ENCODE measurements at regions not wholly inside any gene's neighbourhood (a gene's known extent, or its start where the extent isn't known, plus 50 kb on each side); places are given as distances from the start of the nearest gene placed in this dataset.

GRCh38 chr20:39277185-39277584, 315.0 kb downstream of the DHX35 start:
- no peak for DNase-seq

- DNase-seq = peak in 2 of 3 donors; percentile 1 to 24
Measured at GRCh38 chr20:39270837-39271604, 308.9 kb downstream of the DHX35 start.

DNA sequence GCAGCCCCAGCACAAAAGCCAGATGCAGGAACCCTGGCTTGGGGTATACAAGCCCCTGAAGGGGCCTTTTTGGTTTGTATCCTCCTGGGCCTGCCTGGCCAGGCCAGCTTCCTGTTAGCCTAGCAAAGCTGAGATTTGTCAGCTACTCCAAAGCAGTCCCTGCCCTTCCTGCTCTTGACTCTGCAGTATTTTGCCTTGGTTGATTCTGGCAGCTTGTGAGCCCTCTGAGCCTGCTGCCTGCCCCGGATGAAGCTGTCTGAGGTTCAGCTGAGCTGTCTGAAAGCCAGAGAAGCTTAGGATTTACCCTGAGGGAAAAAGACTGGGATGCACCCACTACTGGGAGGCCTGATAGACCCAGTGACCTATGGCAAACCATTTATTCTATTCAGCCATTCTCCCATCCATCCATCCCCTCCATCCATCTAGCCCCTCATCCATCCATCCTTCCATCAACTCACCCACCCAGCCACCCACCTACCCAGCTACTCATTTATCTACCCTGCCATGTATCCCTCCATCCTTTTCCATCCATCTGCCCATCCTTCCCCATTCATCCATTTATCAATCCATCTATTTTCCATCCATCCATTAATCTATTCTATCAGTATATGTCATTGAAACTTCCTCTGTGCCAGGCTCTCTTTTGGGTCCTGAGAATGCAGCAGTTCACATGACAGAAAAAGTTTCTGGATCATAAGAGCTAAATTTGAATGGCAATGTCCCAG, 307.5 kb downstream of the DHX35 start:
- DNase-seq = no peak

GRCh38 chr20:39268981-39269461, 306.9 kb downstream of the DHX35 start:
- peak in 2 of 3 donors; percentile 5 to 37 for DNase-seq

- peak; percentile 4 to 85 (median 49) for DNase-seq
Measured at GRCh38 chr20:39268491-39268951, 306.4 kb downstream of the DHX35 start.

DNA sequence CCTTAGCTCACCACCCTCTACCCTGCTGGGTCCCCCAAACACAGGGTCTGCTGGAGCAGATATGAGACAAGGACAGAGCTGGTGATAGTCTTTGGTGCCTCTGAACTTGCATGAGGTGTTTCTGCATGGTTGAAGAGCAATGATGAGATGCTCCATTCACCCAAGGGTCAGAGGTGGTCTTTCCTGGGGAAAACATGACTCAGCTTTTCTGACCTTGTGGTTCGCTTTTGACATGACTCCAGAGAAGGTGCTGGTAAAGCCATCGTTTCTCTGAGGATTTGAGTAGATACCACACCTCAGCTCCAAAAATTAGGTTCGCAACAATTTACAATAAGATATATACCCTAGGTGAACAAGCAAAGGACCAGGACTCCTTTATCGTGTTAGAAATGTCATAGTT, 304.8 kb downstream of the DHX35 start:
- no peak for DNase-seq

DNA sequence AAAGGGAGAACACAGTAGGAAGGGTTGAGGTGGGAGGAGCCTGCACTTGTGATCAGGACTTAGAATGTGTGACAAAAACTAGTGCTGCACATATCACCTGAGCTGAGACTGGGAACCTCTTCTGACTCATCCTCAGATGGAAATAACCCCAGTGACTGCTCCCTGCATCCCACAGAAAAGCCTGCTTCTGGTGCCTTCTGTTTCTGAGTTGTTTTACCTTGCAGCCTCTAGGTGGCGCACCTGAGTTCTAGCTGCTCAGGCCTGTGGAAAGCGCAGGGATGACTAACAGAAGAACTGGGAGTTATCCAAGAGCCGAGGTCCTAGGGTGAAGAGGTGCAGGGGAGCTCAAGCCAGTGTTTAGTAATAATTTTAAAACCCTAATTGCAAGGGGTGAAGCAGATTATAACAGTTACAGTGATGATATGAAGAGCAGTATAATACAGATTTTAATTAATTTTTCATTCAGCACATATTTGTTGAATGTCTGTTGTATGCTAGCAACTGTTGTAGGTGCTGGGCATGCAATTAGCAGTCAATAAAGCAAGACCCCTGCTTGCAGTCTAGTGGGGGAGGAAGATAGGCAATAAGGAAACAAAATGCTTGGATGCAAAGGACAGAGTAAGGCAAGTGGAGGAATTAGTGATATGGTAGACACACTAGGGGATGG, 302.5 kb downstream of the DHX35 start:
- DNase-seq = peak; percentile 54 to 81 (median 69)

- no peak for DNase-seq
Measured at GRCh38 chr20:39263076-39263475, 300.9 kb downstream of the DHX35 start.

DNA sequence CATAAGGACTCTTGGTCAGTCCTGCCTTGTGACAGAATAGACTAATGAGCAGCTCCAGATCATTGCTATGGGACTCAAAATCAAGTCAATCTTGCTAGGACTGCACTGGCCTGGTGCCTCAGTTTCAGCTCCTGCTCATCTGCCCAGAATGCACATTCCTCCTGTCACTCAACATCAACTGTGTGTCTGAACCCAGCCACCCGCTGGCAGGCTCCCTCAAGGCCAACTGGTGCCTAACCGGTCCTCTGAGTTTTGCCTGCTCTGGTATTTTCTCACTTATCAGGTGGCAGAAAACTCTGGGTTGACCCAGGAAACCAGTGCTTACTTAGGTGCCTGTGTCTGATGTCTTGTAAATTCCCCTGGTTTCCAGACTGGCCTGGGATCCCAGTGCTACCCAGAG, 297.7 kb downstream of the DHX35 start:
- DNase-seq = no peak

DNA sequence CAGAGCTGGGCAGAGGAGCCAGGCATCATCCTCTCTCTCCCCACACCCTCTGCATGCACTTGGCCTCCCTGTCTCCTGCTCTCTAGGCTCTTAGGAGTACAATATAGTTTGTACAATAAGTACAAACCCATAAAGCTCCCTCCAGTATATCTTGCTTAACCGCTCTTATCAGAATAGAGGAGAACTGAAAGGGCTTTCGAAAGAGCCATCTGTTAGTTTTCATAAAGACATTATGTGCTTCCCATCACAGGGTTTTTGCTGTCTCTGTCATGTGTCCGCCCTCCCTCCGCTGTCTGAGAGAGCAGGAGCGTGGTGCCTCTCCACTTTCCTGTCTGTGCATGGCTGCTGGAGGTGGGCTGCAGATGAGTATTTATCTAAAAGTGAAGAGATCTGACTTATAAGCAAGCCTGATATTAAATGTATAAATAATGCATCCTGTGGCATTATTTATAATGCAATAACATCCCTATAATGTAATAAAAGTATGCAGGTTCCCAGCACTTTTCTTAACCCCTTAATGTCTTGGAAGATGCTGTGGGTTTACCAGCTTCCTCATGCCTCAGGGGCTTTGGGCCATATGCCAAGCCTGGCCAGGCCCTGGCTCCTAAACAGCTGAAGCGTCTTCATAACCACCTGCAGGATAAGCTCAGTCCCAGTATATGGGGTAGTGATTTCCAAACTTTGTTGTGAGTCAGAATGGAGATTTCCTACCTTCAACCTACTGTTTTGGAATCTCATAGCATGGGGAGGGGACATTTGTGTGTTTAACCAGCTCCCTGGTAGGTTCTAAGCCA, 297.1 kb downstream of the DHX35 start:
- DNase-seq = no peak

DNA sequence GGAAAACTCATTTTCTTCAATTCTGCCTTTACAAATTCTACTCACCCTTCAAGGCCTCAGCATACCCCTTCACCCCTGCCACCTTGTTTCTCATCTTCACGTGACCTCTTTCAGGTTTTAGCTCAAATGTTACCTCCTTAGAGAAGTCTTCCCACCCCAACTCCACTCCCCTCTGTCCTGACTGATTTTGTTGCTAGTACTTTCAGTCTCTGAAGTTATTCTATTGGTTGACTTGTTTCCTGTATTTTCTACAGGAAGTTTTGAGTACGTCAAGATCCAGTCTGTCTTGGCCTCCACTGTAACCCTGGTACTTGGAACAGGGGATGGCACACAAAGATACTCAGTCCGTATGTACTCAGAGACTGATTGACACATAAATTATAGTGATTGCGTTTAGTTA, 296.1 kb downstream of the DHX35 start:
- DNase-seq = no peak

DNA sequence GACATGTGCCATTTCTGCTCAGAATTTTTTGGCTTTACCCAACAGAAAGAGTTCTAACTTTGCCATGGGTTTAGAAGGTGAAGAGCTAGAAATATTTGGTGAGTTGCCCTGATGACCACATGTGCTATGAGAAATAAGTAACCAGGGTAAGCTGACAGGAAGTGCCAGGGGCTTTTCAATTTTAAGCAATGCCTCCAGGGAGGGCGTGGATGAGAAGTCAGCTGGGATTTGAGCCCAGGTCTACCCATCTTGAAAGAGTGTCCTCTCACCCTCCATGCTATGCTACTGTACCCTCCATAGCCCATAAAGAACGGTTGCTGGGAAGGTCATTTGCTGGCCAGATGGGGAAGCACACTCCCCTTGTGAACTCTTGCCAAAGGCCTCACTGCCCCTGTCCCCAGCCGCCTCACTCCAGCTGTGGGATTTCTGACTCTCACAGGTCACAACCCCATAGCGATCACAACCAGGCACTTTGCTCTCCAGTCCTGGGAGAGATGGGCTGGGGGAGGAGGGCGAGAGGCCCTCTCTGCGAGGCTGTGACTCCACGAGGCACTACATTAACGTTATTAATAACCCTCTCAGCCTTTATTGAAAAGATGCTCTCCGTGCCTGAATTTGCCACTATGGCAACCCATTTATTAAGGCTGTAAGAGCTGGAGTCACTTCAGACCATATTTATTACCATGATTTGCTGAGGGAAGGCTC, 291.1 kb downstream of the DHX35 start:
- no peak for DNase-seq

DNA sequence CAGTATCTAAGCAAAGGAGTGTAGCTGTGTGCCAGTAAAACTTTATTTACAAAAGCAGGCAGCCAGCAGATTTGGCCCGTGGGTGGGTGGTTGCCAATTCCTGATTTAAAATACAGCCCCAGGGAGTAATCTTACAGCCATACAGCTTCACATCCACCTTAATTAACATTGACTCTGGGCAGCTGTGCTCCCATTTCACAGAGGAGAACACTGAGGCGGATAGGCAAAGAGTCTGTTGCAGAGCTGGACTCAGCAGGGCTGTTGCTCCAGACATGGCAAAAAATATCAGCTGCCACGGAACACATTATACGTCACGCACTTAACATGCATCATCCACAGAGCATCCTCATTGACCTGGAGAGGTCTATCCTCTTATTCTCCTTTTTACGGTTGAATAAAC, 289.9 kb downstream of the DHX35 start:
- no peak for DNase-seq

DNA sequence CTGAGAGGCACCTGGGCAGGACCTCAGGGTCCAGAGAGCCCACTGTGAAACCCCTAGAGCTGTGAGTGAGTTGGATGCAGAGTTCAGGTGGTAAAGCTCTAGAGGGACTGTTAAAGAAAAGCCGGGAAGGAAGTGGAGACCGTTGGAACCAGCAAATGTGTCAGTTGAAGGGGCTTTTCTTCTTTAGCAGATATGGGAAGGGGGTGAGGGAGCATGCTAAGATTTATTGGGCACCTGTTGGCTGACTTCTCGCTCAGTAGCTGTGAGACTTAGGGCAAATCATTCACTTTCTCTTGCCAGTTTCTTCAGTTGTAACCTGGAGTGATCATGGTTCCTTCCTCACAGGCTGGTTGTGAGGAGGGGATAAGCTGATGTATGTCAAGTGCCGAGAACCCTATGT, 287.7 kb downstream of the DHX35 start:
- DNase-seq = no peak

DNA sequence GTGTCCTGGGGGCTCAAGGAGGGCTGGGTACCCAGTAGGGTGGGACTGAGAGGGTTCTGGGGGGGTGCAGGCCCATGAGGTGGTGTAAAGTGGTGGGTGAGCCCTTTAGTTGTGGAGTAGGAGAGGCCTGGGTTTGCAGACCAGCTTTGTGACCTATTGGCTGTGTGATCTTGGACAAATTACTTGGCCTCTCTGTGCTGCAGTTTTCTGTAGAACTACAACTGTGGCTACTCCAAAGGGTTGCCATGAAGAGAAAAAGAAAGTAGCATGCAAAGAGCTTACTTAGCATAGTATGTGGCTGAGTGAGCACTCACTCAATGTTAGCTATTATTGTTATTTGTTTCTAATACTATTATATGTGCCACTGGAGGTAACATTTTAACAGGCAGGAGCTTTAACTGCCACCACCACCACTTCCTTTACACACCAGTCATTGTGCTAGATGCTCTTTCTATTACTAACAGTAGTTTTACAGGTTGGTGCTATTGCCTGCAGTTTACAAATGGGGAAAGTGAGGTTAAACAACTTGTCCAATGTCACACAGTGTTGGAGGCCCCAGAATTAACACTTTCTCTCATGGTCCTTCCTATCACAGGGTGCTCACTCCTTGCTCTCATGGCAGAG, 286.8 kb downstream of the DHX35 start:
- DNase-seq = no peak

GRCh38 chr20:39248171-39248861, 286.2 kb downstream of the DHX35 start:
- DNase-seq = no peak

DNA sequence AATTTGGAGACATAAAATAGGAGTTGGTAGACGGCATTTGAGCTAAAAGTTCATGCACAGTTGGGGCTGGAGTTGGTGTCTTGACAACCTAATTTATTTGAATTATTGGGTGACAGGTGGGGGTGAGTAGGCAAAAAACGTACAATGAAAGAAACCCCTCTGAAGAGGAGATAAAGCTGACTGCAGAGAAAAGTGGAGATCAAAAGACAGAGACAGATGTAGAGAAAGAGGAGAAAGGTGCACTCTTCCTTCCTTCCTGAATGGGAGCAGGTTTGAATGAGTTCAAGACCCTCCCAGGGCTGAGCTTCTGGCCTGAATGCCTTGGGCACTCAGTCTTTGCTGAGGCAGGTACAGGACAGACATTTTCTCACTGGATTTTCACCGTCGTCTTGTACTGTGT, 284.3 kb downstream of the DHX35 start:
- DNase-seq = no peak

DNA sequence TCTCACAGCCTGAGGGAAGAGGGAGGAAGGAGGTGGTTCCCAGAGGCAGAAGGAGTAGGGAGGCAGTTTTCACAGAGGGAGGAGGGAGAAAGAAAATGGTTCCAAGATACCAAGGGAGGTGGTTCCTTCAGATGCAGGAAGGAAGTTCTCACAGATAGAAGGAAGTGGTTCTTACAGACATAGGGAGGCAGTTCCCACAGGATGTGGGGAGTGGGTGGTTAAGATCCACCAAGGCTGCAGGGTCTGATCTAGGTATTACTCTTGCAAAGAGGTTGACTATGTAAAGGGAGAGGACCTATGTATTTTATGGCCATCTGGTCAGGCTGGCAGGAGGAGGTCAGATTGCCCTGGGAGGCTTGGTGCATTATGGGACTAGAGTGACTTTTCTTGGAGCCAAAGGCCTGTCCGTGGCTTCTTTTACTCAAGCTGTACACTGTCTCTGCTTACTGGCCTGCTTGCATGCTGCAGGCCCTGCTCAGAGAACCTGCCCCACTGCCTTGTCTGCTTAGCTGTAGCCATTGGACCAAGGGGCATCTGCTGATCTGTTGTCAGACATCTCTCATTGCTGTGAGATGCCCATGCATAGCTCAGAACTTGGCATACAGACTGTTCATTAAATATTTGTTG, 283.7 kb downstream of the DHX35 start:
- DNase-seq = no peak

GRCh38 chr20:39243962-39244361, 281.8 kb downstream of the DHX35 start:
- DNase-seq = no peak

- no peak for DNase-seq
Measured at GRCh38 chr20:39242614-39243013, 280.5 kb downstream of the DHX35 start.
